ENCODE measurements at regions not wholly inside any gene's neighbourhood (a gene's known extent, or its start where the extent isn't known, plus 50 kb on each side); places are given as distances from the start of the nearest gene placed in this dataset.

- no peak for DNase-seq
- Histone ChIP-seq H3K27me3 (no peaks in the 10 kb centered on the region), H3K4me1 (no peaks in the 10 kb centered on the region), H3K36me3 (no peaks in the 10 kb centered on the region), H3K9me3 (no peaks in the 10 kb centered on the region), H3K4me3 (no peak overlapping the region), H3K27ac (no peak overlapping the region)
- TF ChIP-seq POLR2A (IDR thresholded peaks at IDR 0.05), result no peak
- TF ChIP-seq, protein P1, sequence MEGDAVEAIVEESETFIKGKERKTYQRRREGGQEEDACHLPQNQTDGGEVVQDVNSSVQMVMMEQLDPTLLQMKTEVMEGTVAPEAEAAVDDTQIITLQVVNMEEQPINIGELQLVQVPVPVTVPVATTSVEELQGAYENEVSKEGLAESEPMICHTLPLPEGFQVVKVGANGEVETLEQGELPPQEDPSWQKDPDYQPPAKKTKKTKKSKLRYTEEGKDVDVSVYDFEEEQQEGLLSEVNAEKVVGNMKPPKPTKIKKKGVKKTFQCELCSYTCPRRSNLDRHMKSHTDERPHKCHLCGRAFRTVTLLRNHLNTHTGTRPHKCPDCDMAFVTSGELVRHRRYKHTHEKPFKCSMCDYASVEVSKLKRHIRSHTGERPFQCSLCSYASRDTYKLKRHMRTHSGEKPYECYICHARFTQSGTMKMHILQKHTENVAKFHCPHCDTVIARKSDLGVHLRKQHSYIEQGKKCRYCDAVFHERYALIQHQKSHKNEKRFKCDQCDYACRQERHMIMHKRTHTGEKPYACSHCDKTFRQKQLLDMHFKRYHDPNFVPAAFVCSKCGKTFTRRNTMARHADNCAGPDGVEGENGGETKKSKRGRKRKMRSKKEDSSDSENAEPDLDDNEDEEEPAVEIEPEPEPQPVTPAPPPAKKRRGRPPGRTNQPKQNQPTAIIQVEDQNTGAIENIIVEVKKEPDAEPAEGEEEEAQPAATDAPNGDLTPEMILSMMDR (IDR thresholded peaks at IDR 0.05), result no peak
Measured at GRCh38 chr6:159533016-159533415, 160.0 kb downstream of the SOD2 start.

GRCh38 chr6:159532155-159532554, 160.9 kb downstream of the SOD2 start:
- no peaks in the 10 kb centered on the region for H3K36me3 ChIP-seq
- H3K4me3 ChIP-seq, result no peak overlapping the region
- H3K27me3 ChIP-seq, result no peaks in the 10 kb centered on the region
- TF ChIP-seq POLR2A (IDR thresholded peaks at IDR 0.05), result no peak
- TF ChIP-seq, protein P1 (IDR thresholded peaks at IDR 0.05), result no peak
- H3K9me3 ChIP-seq, result no peaks in the 10 kb centered on the region
- DNase-seq, result no peak
- H3K27ac ChIP-seq, result no peak overlapping the region
- no peaks in the 10 kb centered on the region for H3K4me1 ChIP-seq

GRCh38 chr6:159529934-159530333, 163.1 kb downstream of the SOD2 start:
- no peak for DNase-seq
- Histone ChIP-seq H3K27ac (peak overlapping the region in 1 of 4 donors; percentile 49), H3K4me3 (no peak overlapping the region), H3K36me3 (no peaks in the 10 kb centered on the region), H3K4me1 (no peaks in the 10 kb centered on the region), H3K9me3 (no peaks in the 10 kb centered on the region), H3K27me3 (no peaks in the 10 kb centered on the region)
- TF ChIP-seq POLR2A (IDR thresholded peaks at IDR 0.05), result no peak
- TF ChIP-seq, protein P1 (IDR thresholded peaks at IDR 0.05), result no peak

- Histone ChIP-seq H3K27me3 (no peaks in the 10 kb centered on the region), H3K4me1 (no peaks in the 10 kb centered on the region), H3K36me3 (no peaks in the 10 kb centered on the region), H3K4me3 (no peak overlapping the region), H3K9me3 (no peaks in the 10 kb centered on the region), H3K27ac (no peak overlapping the region)
- TF ChIP-seq, protein P1 (IDR thresholded peaks at IDR 0.05), result no peak
- TF ChIP-seq POLR2A (IDR thresholded peaks at IDR 0.05), result no peak
- no peak for DNase-seq
Measured at GRCh38 chr6:159527351-159527750, 165.7 kb downstream of the SOD2 start.

GRCh38 chr6:159525445-159526025, 167.5 kb downstream of the SOD2 start:
- Histone ChIP-seq H3K36me3 (no peaks in the 10 kb centered on the region), H3K4me1 (no peaks in the 10 kb centered on the region), H3K27me3 (no peaks in the 10 kb centered on the region), H3K27ac (no peak overlapping the region), H3K4me3 (no peak overlapping the region), H3K9me3 (no peaks in the 10 kb centered on the region)
- no peak for TF ChIP-seq POLR2A (IDR thresholded peaks at IDR 0.05)
- TF ChIP-seq, protein P1 (IDR thresholded peaks at IDR 0.05), result no peak
- DNase-seq, result no peak
